ENCODE measurements at regions not wholly inside any gene's neighbourhood (a gene's known extent, or its start where the extent isn't known, plus 50 kb on each side); places are given as distances from the start of the nearest gene placed in this dataset.

- no peak for TF ChIP-seq CTCF (IDR thresholded peaks at IDR 0.05; ENCODE audit: low read depth, low read length)
These were observed 236.0 kb upstream of the TENT5A start for GRCh38 chr6:81988446-81988845.

DNA sequence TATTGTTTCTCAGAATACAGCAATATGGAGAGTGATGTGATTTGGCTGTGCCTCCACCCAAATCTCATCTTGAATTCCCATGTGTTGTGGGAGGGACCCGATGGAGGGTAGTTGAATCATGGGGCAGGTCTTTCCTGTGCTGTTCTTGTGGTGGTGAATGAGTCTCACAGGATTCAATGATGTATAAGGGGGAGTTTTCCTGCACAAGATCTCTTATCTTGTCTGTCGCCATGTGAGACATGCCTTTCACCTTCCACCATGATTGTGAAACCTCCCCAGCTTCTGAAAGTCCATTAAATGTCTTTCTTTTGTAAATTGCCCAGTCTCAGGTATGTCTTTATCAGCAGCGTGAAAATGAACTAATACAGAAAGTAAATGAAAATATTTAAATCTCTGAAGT, 234.8 kb upstream of the TENT5A start:
- Histone ChIP-seq H3K4me3 (no peak overlapping the region), H3K36me3 (no peaks in the 10 kb centered on the region), H3K4me1 (ENCODE audit: low read depth) (no peaks in the 10 kb centered on the region), H3K27me3 (no peaks in the 10 kb centered on the region), H3K27ac (no peak overlapping the region), H3K9me3 (ENCODE audit: low read depth) (no peaks in the 10 kb centered on the region)
- no peak for DNase-seq (ENCODE audit: low read depth in 1 of 2, low spot score in 1 of 2)
- TF ChIP-seq CTCF (IDR thresholded peaks at IDR 0.05; ENCODE audit: low read depth, low read length) = no peak

More at GRCh38 chr6:81988446-81988845, 236.0 kb upstream of the TENT5A start:
- DNase-seq (ENCODE audit: low read depth in 1 of 2, low spot score in 1 of 2) = no peak
- Histone ChIP-seq H3K27ac (no peak overlapping the region), H3K27me3 (no peaks in the 10 kb centered on the region), H3K36me3 (no peaks in the 10 kb centered on the region), H3K4me1 (ENCODE audit: low read depth) (no peaks in the 10 kb centered on the region), H3K9me3 (ENCODE audit: low read depth) (no peaks in the 10 kb centered on the region), H3K4me3 (no peak overlapping the region)

DNA sequence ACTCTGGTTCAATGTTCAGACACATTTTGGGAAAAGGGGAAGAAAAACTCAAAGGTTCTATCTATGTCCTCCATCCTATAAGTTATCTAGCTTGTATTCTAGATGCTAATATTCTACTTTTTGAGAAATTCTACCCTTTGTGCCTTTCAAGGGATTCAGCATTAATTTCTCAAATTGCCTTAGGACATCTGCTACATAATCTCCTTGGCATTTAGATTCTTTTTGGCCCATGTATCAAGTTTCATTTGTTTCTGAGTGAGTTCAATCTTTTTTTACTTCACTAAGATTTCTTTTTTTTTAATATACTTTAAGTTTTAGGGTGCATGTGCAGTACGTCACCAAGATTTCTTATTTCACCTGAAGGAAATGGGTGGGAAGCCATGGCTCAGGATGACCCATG, 232.7 kb upstream of the TENT5A start:
- no peak overlapping the region for H3K4me3 ChIP-seq
- H3K9me3 ChIP-seq (ENCODE audit: low read depth) = no peaks in the 10 kb centered on the region
- no peak for DNase-seq (ENCODE audit: low read depth in 1 of 2, low spot score in 1 of 2)
- no peaks in the 10 kb centered on the region for H3K27me3 ChIP-seq
- TF ChIP-seq CTCF (IDR thresholded peaks at IDR 0.05; ENCODE audit: low read depth, low read length) = no peak
- no peaks in the 10 kb centered on the region for H3K4me1 ChIP-seq (ENCODE audit: low read depth)
- H3K36me3 ChIP-seq = no peaks in the 10 kb centered on the region
- no peak overlapping the region for H3K27ac ChIP-seq

DNA sequence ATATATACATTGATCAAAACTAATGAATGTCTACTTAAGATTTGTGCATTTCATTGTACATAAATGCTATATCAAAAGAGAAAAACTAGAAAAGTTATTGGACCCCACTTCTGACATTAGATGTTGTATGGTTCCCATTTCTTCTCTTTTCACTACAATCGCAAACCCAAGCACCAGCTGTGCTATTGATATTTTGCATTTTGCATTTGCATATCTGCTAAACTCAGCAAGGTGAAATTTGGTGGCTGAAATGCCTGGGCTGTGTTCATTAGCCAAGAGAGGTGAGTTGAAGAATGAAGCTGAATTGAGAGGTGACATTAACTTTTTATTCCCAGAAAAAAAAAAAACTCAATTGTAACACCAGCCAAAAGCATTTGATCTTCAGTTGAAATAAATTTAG, 232.1 kb upstream of the TENT5A start:
- H3K27ac ChIP-seq = no peak overlapping the region
- DNase-seq (ENCODE audit: low read depth in 1 of 2, low spot score in 1 of 2) = no peak
- H3K9me3 ChIP-seq (ENCODE audit: low read depth) = no peaks in the 10 kb centered on the region
- TF ChIP-seq CTCF (IDR thresholded peaks at IDR 0.05; ENCODE audit: low read depth, low read length) = no peak
- no peak overlapping the region for H3K4me3 ChIP-seq
- no peaks in the 10 kb centered on the region for H3K27me3 ChIP-seq
- H3K4me1 ChIP-seq (ENCODE audit: low read depth) = no peaks in the 10 kb centered on the region
- H3K36me3 ChIP-seq = no peaks in the 10 kb centered on the region

GRCh38 chr6:81981812-81982211, 229.3 kb upstream of the TENT5A start:
- H3K9me3 ChIP-seq (ENCODE audit: low read depth) = no peaks in the 10 kb centered on the region
- no peaks in the 10 kb centered on the region for H3K4me1 ChIP-seq (ENCODE audit: low read depth)
- no peak overlapping the region for H3K4me3 ChIP-seq
- no peak overlapping the region for H3K27ac ChIP-seq
- DNase-seq (ENCODE audit: low read depth in 1 of 2, low spot score in 1 of 2) = peak in 1 of 2 donors; percentile 69
- no peaks in the 10 kb centered on the region for H3K36me3 ChIP-seq
- no peaks in the 10 kb centered on the region for H3K27me3 ChIP-seq
- no peak for TF ChIP-seq CTCF (IDR thresholded peaks at IDR 0.05; ENCODE audit: low read depth, low read length)

GRCh38 chr6:81979767-81980166, 227.3 kb upstream of the TENT5A start:
- no peak for TF ChIP-seq CTCF (IDR thresholded peaks at IDR 0.05; ENCODE audit: low read depth, low read length)
- Histone ChIP-seq H3K36me3 (no peaks in the 10 kb centered on the region), H3K4me1 (ENCODE audit: low read depth) (no peaks in the 10 kb centered on the region), H3K4me3 (no peak overlapping the region), H3K27ac (no peak overlapping the region), H3K27me3 (no peaks in the 10 kb centered on the region), H3K9me3 (ENCODE audit: low read depth) (no peaks in the 10 kb centered on the region)
- DNase-seq (ENCODE audit: low read depth in 1 of 2, low spot score in 1 of 2) = peak in 1 of 2 donors; percentile 8
